HCT116 (cell line): ENCODE measurements at regions not wholly inside any gene's neighbourhood (a gene's known extent, or its start where the extent isn't known, plus 50 kb on each side); places are given as distances from the start of the nearest gene placed in this dataset.

ENCODE experiments used
- ATAC-seq: fragments of 200-7000 bp; cut with Tn5 transposase; 2 replicates; pipeline ENCODE4 v1.9.1; 2020; ENCODE audit warnings: mild to moderate bottlenecking, moderate library complexity
- BruUV-seq: library from RNA; stranded (reverse); fragments of 400-500 nt; replicated peaks from 2 replicates; lab custom pipeline; 2021; lab: Mats Ljungman, UMichigan
- CTCF ChIA-PET: fragments of 300-600 bp; sonication (Branson Sonifier 250); formaldehyde crosslinking; loops from one replicate; lab custom pipeline; 2021; ENCODE audit warnings: antibody characterized with exemption; lab: Charles Lee
- POLR2A ChIA-PET: fragments of 300-600, 350-600 bp; sonication (Branson Sonifier 250); formaldehyde crosslinking; loops from one replicate; lab custom pipeline; 2021; ENCODE audit warnings: antibody characterized with exemption; lab: Charles Lee
- RAD21 ChIA-PET, 2 experiments: fragments of 300-600 bp; sonication (Branson Sonifier 250); formaldehyde crosslinking; loops; one replicate each; lab custom pipeline; 2023; ENCODE audit warnings: low total read pairs in 2 of 2; ENCODE audit not compliant: uncharacterized antibody in 2 of 2, unreplicated experiment in 2 of 2, low non-redundant PET in 1 of 2; lab: Charles Lee
- DNase-seq: peaks from one replicate; pipeline ENCODE4 v3.0.0-alpha.2; 2010; ENCODE audit warnings: low read depth, low spot score
- H2AFZ ChIP-seq: fragments of 200-600 bp; shearing (Covaris generic), sonication (generic); 2 replicates; pipeline ENCODE4 v1.6.1; 2017; ENCODE audit warnings: low read depth, mixed run types, mixed read lengths, antibody characterized with exemption, low read length; ENCODE audit not compliant: poor library complexity, severe bottlenecking
- H3K27ac ChIP-seq: 2 replicates; pipeline ENCODE4 v1.5.1; 2012; ENCODE audit warnings: low read depth, low read length
- H3K27me3 ChIP-seq: fragments of 200-600 bp; sonication (generic); 2 replicates; pipeline ENCODE4 v1.6.1; 2016; ENCODE audit warnings: mixed run types, low read length, mixed read lengths; ENCODE audit not compliant: insufficient read depth
- H3K36me3 ChIP-seq, 2 experiments: fragments of 200-500 bp in 1 of 2; fragments of 200-600 bp in 1 of 2; sonication (Bioruptor generic) in 1 of 2; sonication (generic) in 1 of 2; 2 replicates each; pipeline versions ENCODE4 v1.5.1 to v1.6.1; 2014 to 2016; ENCODE audit warnings: low read length in 2 of 2, inconsistent platforms in 1 of 2, mixed read lengths in 1 of 2, mixed run types in 1 of 2; ENCODE audit not compliant: insufficient read depth in 2 of 2, control insufficient read depth in 1 of 2
- H3K4me1 ChIP-seq, 2 experiments: fragments of 200-600 bp in 1 of 2; sonication (generic) in 1 of 2; 2 replicates each; pipeline versions ENCODE4 v1.5.1 to v1.6.1; 2012 to 2017; ENCODE audit warnings: low read length in 2 of 2, inconsistent platforms in 1 of 2, mild to moderate bottlenecking in 1 of 2, mixed read lengths in 1 of 2, mixed run types in 1 of 2, moderate library complexity in 1 of 2; ENCODE audit not compliant: insufficient read depth in 2 of 2, control insufficient read depth in 1 of 2
- H3K4me2 ChIP-seq: fragments of 200-600 bp; sonication (generic); 2 replicates; pipeline ENCODE4 v1.6.1; 2017; ENCODE audit warnings: mixed run types, low read length, mixed read lengths
- H3K4me3 ChIP-seq, 2 experiments: fragments of 200-600 bp in 1 of 2; sonication (generic) in 1 of 2; replicated peaks in 1 of 2; 2 replicates each; pipeline ENCODE4 v1.5.1; 2011 to 2016; ENCODE audit warnings: low read length in 2 of 2, control low read depth in 1 of 2, low read depth in 1 of 2, mild to moderate bottlenecking in 1 of 2, mixed read lengths in 1 of 2, mixed run types in 1 of 2
- H3K79me2 ChIP-seq: fragments of 200-600 bp; sonication (generic); 2 replicates; pipeline ENCODE4 v1.6.1; 2017; ENCODE audit warnings: mild to moderate bottlenecking, mixed run types, low read length, moderate library complexity, mixed read lengths; ENCODE audit not compliant: insufficient read depth
- H3K9ac ChIP-seq: fragments of 200-600 bp; sonication (generic); 2 replicates; pipeline ENCODE4 v1.6.1; 2016; ENCODE audit warnings: low read length, mixed read lengths
- H3K9me2 ChIP-seq: fragments of 200-600 bp; sonication (generic), shearing (Covaris generic); 2 replicates; pipeline ENCODE4 v1.6.1; 2017; ENCODE audit warnings: mixed run types, mild to moderate bottlenecking, moderate library complexity; ENCODE audit not compliant: insufficient read depth
- H3K9me3 ChIP-seq, 2 experiments: fragments of 200-500 bp in 1 of 2; fragments of 200-600 bp in 1 of 2; sonication (Bioruptor generic) in 1 of 2; sonication (generic) in 1 of 2; 2 replicates each; pipeline ENCODE4 v1.6.1; 2014 to 2017; ENCODE audit warnings: low read length in 2 of 2, mixed read lengths in 2 of 2, inconsistent platforms in 1 of 2, low read depth in 1 of 2, mild to moderate bottlenecking in 1 of 2, mixed run types in 1 of 2, moderate library complexity in 1 of 2; ENCODE audit not compliant: control insufficient read depth in 1 of 2, insufficient read depth in 1 of 2
- H4K20me1 ChIP-seq: fragments of 200-600 bp; sonication (generic), shearing (Covaris generic); 2 replicates; pipeline ENCODE4 v1.6.1; 2017; ENCODE audit warnings: mixed run types, mild to moderate bottlenecking, moderate library complexity; ENCODE audit not compliant: insufficient read depth
- CBX3 ChIP-seq: IDR thresholded peaks from 2 replicates; pipeline ENCODE4 v1.6.1; 2012; ENCODE audit warnings: low read depth
- CEBPB ChIP-seq: IDR thresholded peaks from 2 replicates; pipeline ENCODE4 v1.6.1; 2012; ENCODE audit warnings: low read depth
- CTCF ChIP-seq, 3 experiments: fragments of 200-600 bp in 1 of 3; sonication (generic) in 1 of 3; IDR thresholded peaks in 2 of 3; conservative IDR thresholded peaks in 1 of 3; 2 replicates each; pipeline ENCODE4 v1.5.1; 2012 to 2017; ENCODE audit warnings: low read depth in 2 of 3, low read length in 2 of 3, antibody characterized with exemption in 1 of 3, borderline replicate concordance in 1 of 3, control low read depth in 1 of 3, mild to moderate bottlenecking in 1 of 3, mixed read lengths in 1 of 3, mixed run types in 1 of 3, moderate library complexity in 1 of 3; ENCODE audit not compliant: insufficient read depth in 1 of 3
- EGR1 ChIP-seq: IDR thresholded peaks from 2 replicates; pipeline ENCODE4 v1.6.1; 2012; ENCODE audit warnings: low read depth
- ELF1 ChIP-seq: IDR thresholded peaks from 2 replicates; pipeline ENCODE4 v1.6.1; 2012; ENCODE audit warnings: low read depth, borderline replicate concordance
- EZH2phosphoT487 ChIP-seq: fragments of 200-600 bp; IDR thresholded peaks from 2 replicates; pipeline ENCODE4 v1.6.1; 2018; ENCODE audit warnings: antibody characterized with exemption, borderline replicate concordance
- FOSL1 ChIP-seq: IDR thresholded peaks from 2 replicates; pipeline ENCODE4 v1.6.1; 2012; ENCODE audit warnings: low read depth
- JUND ChIP-seq: IDR thresholded peaks from 2 replicates; pipeline ENCODE4 v1.6.1; 2012
- POLR2A ChIP-seq: IDR thresholded peaks from 2 replicates; pipeline ENCODE4 v1.7.0; 2011; ENCODE audit warnings: borderline replicate concordance; ENCODE audit not compliant: insufficient read depth, insufficient read length; ENCODE audit errors: extremely low read depth
- POLR2AphosphoS5 ChIP-seq: IDR thresholded peaks from 2 replicates; pipeline ENCODE4 v1.6.1; 2011; ENCODE audit warnings: mild to moderate bottlenecking, low read depth, low read length, moderate library complexity
- RAD21 ChIP-seq: IDR thresholded peaks from 2 replicates; pipeline ENCODE4 v1.6.1; 2012; ENCODE audit warnings: low read depth, mild to moderate bottlenecking
- REST ChIP-seq: IDR thresholded peaks from 2 replicates; pipeline ENCODE4 v1.6.1; 2012; ENCODE audit warnings: low read depth
- SIN3A ChIP-seq: IDR thresholded peaks from 2 replicates; pipeline ENCODE4 v1.6.1; 2012; ENCODE audit warnings: low read depth
- SP1 ChIP-seq: IDR thresholded peaks from 2 replicates; pipeline ENCODE4 v1.6.1; 2012; ENCODE audit warnings: low read depth
- SRF ChIP-seq: IDR thresholded peaks from 2 replicates; pipeline ENCODE4 v1.6.1; 2012; ENCODE audit warnings: low read depth
- TCF7L2 ChIP-seq: IDR thresholded peaks from 2 replicates; pipeline ENCODE4 v1.7.0; 2011; ENCODE audit warnings: borderline replicate concordance, inconsistent platforms; ENCODE audit not compliant: insufficient read depth, insufficient read length; ENCODE audit errors: extremely low read depth
- YY1 ChIP-seq: IDR thresholded peaks from 2 replicates; pipeline ENCODE4 v1.6.1; 2011; ENCODE audit warnings: low read length, low read depth, moderate library complexity, mild to moderate bottlenecking; ENCODE audit not compliant: insufficient replicate concordance; ENCODE audit errors: extremely low read depth
- intact Hi-C: fragments of 100-400 bp; cut with micrococcal nuclease; formaldehyde crosslinking; loops from 2 replicates; pipeline ENCODE4 v1.10.0; 2022
- TF ChIP-seq, protein P1 (sequence below): IDR thresholded peaks from 2 replicates; pipeline ENCODE4 v1.6.1; 2011; ENCODE audit warnings: mild to moderate bottlenecking, low read length, moderate library complexity; ENCODE audit not compliant: insufficient replicate concordance; ENCODE audit errors: extremely low read depth

DNA sequence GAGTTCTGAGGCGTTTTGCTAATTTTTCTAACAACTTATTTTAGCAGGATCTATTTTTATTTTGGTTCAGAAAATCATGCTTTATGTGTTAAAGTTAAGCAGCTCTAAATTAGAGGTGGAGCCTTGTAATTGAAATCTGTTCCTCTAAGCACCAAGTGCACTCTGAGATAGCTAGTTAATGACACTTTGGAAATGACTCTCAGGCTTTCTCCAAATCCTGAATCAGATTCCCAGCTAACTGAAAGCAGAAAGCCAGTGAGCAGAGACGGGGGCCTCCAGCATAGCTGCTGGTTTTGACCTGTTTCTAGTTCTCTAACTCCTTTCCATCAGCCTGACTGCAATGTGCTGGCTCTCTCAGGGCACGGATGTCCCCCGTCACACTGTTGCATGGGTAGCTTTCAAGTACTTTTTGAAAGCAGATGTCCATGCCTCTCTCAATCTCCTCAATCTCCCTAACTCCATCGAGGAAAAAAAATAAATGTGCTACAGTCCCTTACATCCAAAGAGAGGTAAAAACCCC lies 326.5 kb downstream of the SATB2 start:
- Histone ChIP-seq H3K9me3 (no peaks in the 10 kb centered on the region), H2AFZ (no peak overlapping the region), H3K27ac (no peak overlapping the region), H3K36me3 (no peaks in the 10 kb centered on the region), H3K4me2 (no peak overlapping the region), H3K9me2 (no peaks in the 10 kb centered on the region), H3K27me3 (no peaks in the 10 kb centered on the region), H3K79me2 (no peaks in the 10 kb centered on the region), H3K4me3 (no peak overlapping the region), H3K9ac (no peak overlapping the region), H3K4me1 (no peaks in the 10 kb centered on the region), H4K20me1 (no peaks in the 10 kb centered on the region)
- ChIA-PET POLR2A (no interaction called here), RAD21 (no interaction called here), CTCF (no interaction called here)
- no peak for DNase-seq
- intact Hi-C loops: loop anchor here (5.0 kb wide), 1 partner anchor 49 kb away; no protein-coding TSS in a partner anchor
- no TSS peak for BruUV-seq
- no peak for TF ChIP-seq SIN3A
- TF ChIP-seq CBX3: no peak
- TF ChIP-seq JUND: no peak
- TF ChIP-seq CTCF (IDR thresholded peaks at IDR 0.05 in 2 of 3, conservative IDR thresholded peaks at IDR 0.05 in 1 of 3; ENCODE audit: borderline replicate concordance in 1 of 3, insufficient read depth in 1 of 3, low read depth in 2 of 3, low read length in 2 of 3): no peak
- TF ChIP-seq POLR2A: no peak
- TF ChIP-seq YY1: no peak
- no peak for TF ChIP-seq CEBPB
- no peak for TF ChIP-seq SRF
- TF ChIP-seq REST: no peak
- TF ChIP-seq ELF1: no peak
- no peak for TF ChIP-seq SP1
- no peak for TF ChIP-seq EZH2phosphoT487
- TF ChIP-seq EGR1: no peak
- no peak for TF ChIP-seq POLR2AphosphoS5
- TF ChIP-seq RAD21: no peak
- TF ChIP-seq, protein P1, sequence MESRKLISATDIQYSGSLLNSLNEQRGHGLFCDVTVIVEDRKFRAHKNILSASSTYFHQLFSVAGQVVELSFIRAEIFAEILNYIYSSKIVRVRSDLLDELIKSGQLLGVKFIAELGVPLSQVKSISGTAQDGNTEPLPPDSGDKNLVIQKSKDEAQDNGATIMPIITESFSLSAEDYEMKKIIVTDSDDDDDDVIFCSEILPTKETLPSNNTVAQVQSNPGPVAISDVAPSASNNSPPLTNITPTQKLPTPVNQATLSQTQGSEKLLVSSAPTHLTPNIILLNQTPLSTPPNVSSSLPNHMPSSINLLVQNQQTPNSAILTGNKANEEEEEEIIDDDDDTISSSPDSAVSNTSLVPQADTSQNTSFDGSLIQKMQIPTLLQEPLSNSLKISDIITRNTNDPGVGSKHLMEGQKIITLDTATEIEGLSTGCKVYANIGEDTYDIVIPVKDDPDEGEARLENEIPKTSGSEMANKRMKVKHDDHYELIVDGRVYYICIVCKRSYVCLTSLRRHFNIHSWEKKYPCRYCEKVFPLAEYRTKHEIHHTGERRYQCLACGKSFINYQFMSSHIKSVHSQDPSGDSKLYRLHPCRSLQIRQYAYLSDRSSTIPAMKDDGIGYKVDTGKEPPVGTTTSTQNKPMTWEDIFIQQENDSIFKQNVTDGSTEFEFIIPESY: no peak
- TF ChIP-seq FOSL1: no peak
- TF ChIP-seq TCF7L2: no peak
- ATAC-seq: no peak
